22Rv1 (cell line): ENCODE measurements at regions not wholly inside any gene's neighbourhood (a gene's known extent, or its start where the extent isn't known, plus 50 kb on each side); places are given as distances from the start of the nearest gene placed in this dataset.

ENCODE experiments used
- CTCF ChIP-seq: fragments of 450-650 bp; IDR thresholded peaks from 2 replicates; pipeline ENCODE4 v1.5.1; 2017; ENCODE audit warnings: mild to moderate bottlenecking
- ZFX ChIP-seq: fragments of 450-650 bp; IDR thresholded peaks from 2 replicates; pipeline ENCODE4 v1.6.1; 2017; ENCODE audit warnings: antibody characterized with exemption, borderline replicate concordance

- TF ChIP-seq CTCF (no peak), ZFX (no peak)
Measured at GRCh38 chr11:15484398-15484797, 369.7 kb downstream of the INSC start.
